Right lobe of liver (tissue), 4 donors: ENCODE measurements at regions not wholly inside any gene's neighbourhood (a gene's known extent, or its start where the extent isn't known, plus 50 kb on each side); places are given as distances from the start of the nearest gene placed in this dataset.

Experiments used
- POLR2A ChIP-seq: fragments of 450-650 bp; IDR thresholded peaks from one replicate; pipeline ENCODE4 v1.6.1; 2017; ENCODE audit warnings: antibody characterized with exemption, mild to moderate bottlenecking
- TF ChIP-seq, protein P1 (sequence below), 4 donors: fragments of 200-600 bp in 3 of 4; fragments of 450-650 bp in 1 of 4; IDR thresholded peaks; one replicate each; pipeline versions ENCODE4 v1.5.1 to v1.8.0; 2016 to 2022; ENCODE audit warnings: antibody characterized with exemption in 4 of 4, mild to moderate bottlenecking in 2 of 4
- donor health status: DM: no; HTN: no; CAD: no.
- donor health status: DM: no; HTN: no; CAD: no.
- donor health status: DM: no; HTN: yes; CAD: no.

DNA sequence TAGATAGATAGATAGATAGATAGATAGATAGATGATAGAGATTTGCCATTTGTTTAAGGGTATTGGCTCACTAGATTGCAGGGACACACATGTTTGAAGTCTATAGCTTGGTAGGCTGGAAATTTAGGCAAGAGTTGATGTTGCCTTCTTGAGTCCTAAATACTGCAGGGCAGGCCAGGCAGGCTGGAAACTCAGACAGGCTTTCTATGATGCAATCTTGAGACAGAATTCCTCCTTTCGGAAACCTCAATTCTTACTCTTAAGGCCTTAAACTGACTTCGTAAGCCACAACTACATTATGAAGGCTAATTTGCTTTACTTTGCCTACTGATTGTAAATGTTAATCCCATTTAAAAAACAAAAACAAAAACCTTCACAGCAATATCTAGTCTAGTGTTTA lies 322.9 kb upstream of the AKR1E2 start:
- TF ChIP-seq, protein P1, sequence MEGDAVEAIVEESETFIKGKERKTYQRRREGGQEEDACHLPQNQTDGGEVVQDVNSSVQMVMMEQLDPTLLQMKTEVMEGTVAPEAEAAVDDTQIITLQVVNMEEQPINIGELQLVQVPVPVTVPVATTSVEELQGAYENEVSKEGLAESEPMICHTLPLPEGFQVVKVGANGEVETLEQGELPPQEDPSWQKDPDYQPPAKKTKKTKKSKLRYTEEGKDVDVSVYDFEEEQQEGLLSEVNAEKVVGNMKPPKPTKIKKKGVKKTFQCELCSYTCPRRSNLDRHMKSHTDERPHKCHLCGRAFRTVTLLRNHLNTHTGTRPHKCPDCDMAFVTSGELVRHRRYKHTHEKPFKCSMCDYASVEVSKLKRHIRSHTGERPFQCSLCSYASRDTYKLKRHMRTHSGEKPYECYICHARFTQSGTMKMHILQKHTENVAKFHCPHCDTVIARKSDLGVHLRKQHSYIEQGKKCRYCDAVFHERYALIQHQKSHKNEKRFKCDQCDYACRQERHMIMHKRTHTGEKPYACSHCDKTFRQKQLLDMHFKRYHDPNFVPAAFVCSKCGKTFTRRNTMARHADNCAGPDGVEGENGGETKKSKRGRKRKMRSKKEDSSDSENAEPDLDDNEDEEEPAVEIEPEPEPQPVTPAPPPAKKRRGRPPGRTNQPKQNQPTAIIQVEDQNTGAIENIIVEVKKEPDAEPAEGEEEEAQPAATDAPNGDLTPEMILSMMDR (IDR thresholded peaks at IDR 0.05) = no peak
- no peak for TF ChIP-seq POLR2A
